Omental fat pad (tissue), 3 donors: ENCODE measurements at regions not wholly inside any gene's neighbourhood (a gene's known extent, or its start where the extent isn't known, plus 50 kb on each side); places are given as distances from the start of the nearest gene placed in this dataset.

ENCODE experiments used
- ATAC-seq: fragments of 150-250 bp; one replicate; pipeline ENCODE4 v1.9.1; 2016; ENCODE audit warnings: mild to moderate bottlenecking, moderate library complexity; ENCODE audit not compliant: low FRiP score
- DNase-seq: peaks from one replicate; pipeline ENCODE4 v3.0.0-alpha.2; 2019; ENCODE audit warnings: low spot score
- TF ChIP-seq, protein P1 (sequence below), 3 donors: fragments of 450-650 bp; IDR thresholded peaks; one replicate each; pipeline ENCODE4 v1.5.1; 2016 to 2017; ENCODE audit warnings: antibody characterized with exemption in 3 of 3, mild to moderate bottlenecking in 3 of 3, moderate library complexity in 2 of 3

GRCh38 chr1:56403321-56403720 is 176.0 kb downstream of the PLPP3 start:
- DNase-seq: no peak
- TF ChIP-seq, protein P1, sequence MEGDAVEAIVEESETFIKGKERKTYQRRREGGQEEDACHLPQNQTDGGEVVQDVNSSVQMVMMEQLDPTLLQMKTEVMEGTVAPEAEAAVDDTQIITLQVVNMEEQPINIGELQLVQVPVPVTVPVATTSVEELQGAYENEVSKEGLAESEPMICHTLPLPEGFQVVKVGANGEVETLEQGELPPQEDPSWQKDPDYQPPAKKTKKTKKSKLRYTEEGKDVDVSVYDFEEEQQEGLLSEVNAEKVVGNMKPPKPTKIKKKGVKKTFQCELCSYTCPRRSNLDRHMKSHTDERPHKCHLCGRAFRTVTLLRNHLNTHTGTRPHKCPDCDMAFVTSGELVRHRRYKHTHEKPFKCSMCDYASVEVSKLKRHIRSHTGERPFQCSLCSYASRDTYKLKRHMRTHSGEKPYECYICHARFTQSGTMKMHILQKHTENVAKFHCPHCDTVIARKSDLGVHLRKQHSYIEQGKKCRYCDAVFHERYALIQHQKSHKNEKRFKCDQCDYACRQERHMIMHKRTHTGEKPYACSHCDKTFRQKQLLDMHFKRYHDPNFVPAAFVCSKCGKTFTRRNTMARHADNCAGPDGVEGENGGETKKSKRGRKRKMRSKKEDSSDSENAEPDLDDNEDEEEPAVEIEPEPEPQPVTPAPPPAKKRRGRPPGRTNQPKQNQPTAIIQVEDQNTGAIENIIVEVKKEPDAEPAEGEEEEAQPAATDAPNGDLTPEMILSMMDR (IDR thresholded peaks at IDR 0.05): no peak
- ATAC-seq: no peak

DNA sequence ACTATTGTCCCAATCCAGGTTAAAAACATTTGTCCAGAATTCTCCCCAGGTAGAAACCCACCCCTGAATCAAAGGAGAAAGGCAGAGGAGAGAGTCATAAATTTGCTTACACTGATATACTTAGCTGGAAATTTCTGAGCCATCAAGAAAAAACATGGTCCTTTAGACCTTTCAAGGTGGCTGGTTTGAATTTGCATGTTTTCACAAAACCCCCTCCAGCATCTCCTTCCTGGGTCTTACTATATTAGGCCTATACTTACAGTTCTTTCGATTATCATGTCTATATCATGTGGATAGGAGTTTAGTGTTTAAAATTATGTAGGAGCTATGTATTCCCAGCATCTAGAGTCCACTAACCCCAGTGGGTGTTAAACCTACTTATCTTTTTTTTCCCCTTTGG is 178.2 kb downstream of the PLPP3 start:
- DNase-seq: no peak
- no peak for ATAC-seq
- TF ChIP-seq, protein P1 (IDR thresholded peaks at IDR 0.05): no peak

GRCh38 chr1:56400526-56400925 is 178.8 kb downstream of the PLPP3 start:
- DNase-seq (no peak), ATAC-seq (no peak)
- TF ChIP-seq, protein P1 (IDR thresholded peaks at IDR 0.05): no peak

DNA sequence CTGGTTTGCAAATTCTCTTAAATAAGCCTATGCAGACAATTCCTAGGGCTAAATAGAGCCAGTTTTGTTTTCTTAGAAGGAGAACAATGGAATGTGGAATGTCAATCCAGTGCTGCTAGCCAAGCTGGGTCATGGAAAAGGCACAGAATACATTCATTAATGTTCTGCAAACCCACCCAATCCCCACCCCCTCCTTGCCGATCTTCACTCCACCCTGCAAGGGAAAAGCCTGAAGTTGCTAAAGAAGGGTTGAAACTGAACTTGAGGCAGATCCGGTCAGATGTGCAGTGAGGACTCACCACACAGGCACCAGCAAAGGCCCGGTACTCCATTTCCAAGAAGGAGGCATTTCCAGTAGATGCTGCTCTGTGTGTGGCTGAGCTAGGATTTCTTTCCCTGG is 179.6 kb downstream of the PLPP3 start:
- DNase-seq: no peak
- no peak for ATAC-seq
- TF ChIP-seq, protein P1 (IDR thresholded peaks at IDR 0.05): no peak

- DNase-seq (no peak), ATAC-seq (no peak)
- TF ChIP-seq, protein P1 (IDR thresholded peaks at IDR 0.05): no peak
Observed at GRCh38 chr1:56399326-56399725, 180.0 kb downstream of the PLPP3 start.

DNA sequence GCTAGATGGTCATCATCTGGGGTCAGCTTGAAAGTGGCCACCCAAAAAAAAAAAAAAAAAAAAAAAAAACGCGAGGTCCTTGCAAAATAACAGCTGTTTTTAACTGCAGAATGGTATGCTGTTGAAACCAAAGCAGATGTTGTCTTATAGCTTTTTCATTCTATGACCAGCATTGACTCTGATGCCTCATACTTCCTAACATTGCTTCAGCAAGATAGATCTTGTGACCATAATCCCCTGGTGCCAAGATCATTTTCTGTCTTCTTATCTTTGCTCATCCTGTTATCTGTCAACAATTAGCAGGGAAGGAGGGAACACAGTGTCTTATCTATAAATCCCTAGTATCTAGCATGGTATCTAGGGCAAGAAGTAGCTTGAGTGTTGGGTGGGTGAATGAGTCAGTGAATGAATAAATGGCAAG is 181.5 kb downstream of the PLPP3 start:
- ATAC-seq: no peak
- DNase-seq: no peak
- TF ChIP-seq, protein P1 (IDR thresholded peaks at IDR 0.05): no peak

- ATAC-seq (no peak), DNase-seq (no peak)
- TF ChIP-seq, protein P1 (IDR thresholded peaks at IDR 0.05): no peak
Observed at GRCh38 chr1:56397409-56397808, 182.0 kb downstream of the PLPP3 start.
